H1 (cell line): ENCODE measurements at regions not wholly inside any gene's neighbourhood (a gene's known extent, or its start where the extent isn't known, plus 50 kb on each side); places are given as distances from the start of the nearest gene placed in this dataset.
A peak's percentile ranks its signal among the peaks of the same experiment; 100 is the strongest.

Experiments
- CTCF ChIA-PET: fragments of 300-600 bp; sonication (Branson Sonifier 250); formaldehyde crosslinking; loops from one replicate; lab custom pipeline; 2021; ENCODE audit not compliant: partially characterized antibody; lab: Charles Lee
- POLR2A ChIA-PET: fragments of 300-600 bp; sonication (Branson Sonifier 250); formaldehyde crosslinking; loops from one replicate; lab custom pipeline; 2021; ENCODE audit warnings: inconsistent platforms; ENCODE audit not compliant: partially characterized antibody; lab: Charles Lee
- DNase-seq, 2 experiments: peaks; one replicate each; pipeline versions ENCODE4 v3.0.0 to v3.0.0-alpha.2; 2010 to 2022; ENCODE audit warnings: low spot score in 2 of 2, low read depth in 1 of 2, mixed read lengths in 1 of 2
- FAIRE-seq: peaks from 2 replicates; lab custom pipeline; 2011; peaks lifted over from hg19 to GRCh38; lab: Jason Lieb, UNC
- H2AFZ ChIP-seq: 2 replicates; pipeline ENCODE4 v1.8.1; 2012; ENCODE audit warnings: low read length, inconsistent platforms
- H2AK5ac ChIP-seq: 2 replicates; pipeline ENCODE4 v1.6.1; 2013; ENCODE audit warnings: low read depth, low read length
- H2BK120ac ChIP-seq: replicated peaks from 2 replicates; pipeline ENCODE3; 2013; ENCODE audit warnings: low read depth, low read length, inconsistent platforms
- H2BK12ac ChIP-seq: 2 replicates; pipeline ENCODE4 v1.6.1; 2013; ENCODE audit warnings: low read depth, low read length
- H2BK15ac ChIP-seq: 2 replicates; pipeline ENCODE4 v1.6.1; 2013; ENCODE audit warnings: low read length
- H2BK20ac ChIP-seq: 2 replicates; pipeline ENCODE4 v1.6.1; 2013; ENCODE audit warnings: low read length
- H2BK5ac ChIP-seq: 2 replicates; pipeline ENCODE4 v1.6.1; 2013; ENCODE audit warnings: low read depth, low read length
- H3K14ac ChIP-seq: 2 replicates; pipeline ENCODE4 v1.6.1; 2013; ENCODE audit warnings: inconsistent platforms; ENCODE audit not compliant: insufficient read length
- H3K18ac ChIP-seq: 2 replicates; pipeline ENCODE4 v1.6.1; 2013; ENCODE audit warnings: low read length; ENCODE audit errors: extremely low read depth
- H3K23ac ChIP-seq: 2 replicates; pipeline ENCODE4 v1.6.1; 2013; ENCODE audit warnings: inconsistent platforms; ENCODE audit not compliant: insufficient read length
- H3K23me2 ChIP-seq: 2 replicates; pipeline ENCODE4 v1.6.1; 2013; ENCODE audit warnings: low read depth, low read length
- H3K27ac ChIP-seq: 2 replicates; pipeline ENCODE4 v1.6.1; 2011; ENCODE audit warnings: low read depth, low read length, inconsistent platforms
- H3K27me3 ChIP-seq, 4 experiments: replicated peaks in 1 of 4; 1 replicate in 1 of 4; 2 replicates in 3 of 4; pipeline versions ENCODE4 v1.6.1 to v1.8.1; 2011 to 2013; ENCODE audit warnings: low read length in 3 of 4, mild to moderate bottlenecking in 3 of 4, inconsistent platforms in 2 of 4, mixed read lengths in 2 of 4, moderate library complexity in 1 of 4; ENCODE audit not compliant: control insufficient read depth in 3 of 4, insufficient read depth in 3 of 4; ENCODE audit errors: extremely low read depth in 1 of 4
- H3K36me3 ChIP-seq, 4 experiments: 2 replicates each; pipeline versions ENCODE4 v1.6.1 to v1.8.1; 2011 to 2013; ENCODE audit warnings: mild to moderate bottlenecking in 4 of 4, low read length in 3 of 4, moderate library complexity in 2 of 4, control low read depth in 1 of 4, inconsistent platforms in 1 of 4; ENCODE audit not compliant: insufficient read depth in 4 of 4, control insufficient read depth in 2 of 4
- H3K4ac ChIP-seq: replicated peaks from 2 replicates; pipeline ENCODE3; 2013; ENCODE audit warnings: low read length, low read depth, mixed read lengths, inconsistent platforms; ENCODE audit not compliant: insufficient read length
- H3K4me1 ChIP-seq, 4 experiments: replicated peaks in 1 of 4; 1 replicate in 1 of 4; 2 replicates in 3 of 4; pipeline versions ENCODE4 v1.6.1 to v1.8.1; 2011 to 2013; ENCODE audit warnings: low read length in 3 of 4, inconsistent platforms in 2 of 4, mixed read lengths in 1 of 4; ENCODE audit not compliant: insufficient read depth in 4 of 4, control insufficient read depth in 3 of 4
- H3K4me2 ChIP-seq, 2 experiments: 2 replicates each; pipeline versions ENCODE4 v1.6.1 to v1.8.1; 2011 to 2013; ENCODE audit warnings: low read depth in 2 of 2, low read length in 2 of 2, control low read depth in 1 of 2, inconsistent platforms in 1 of 2, mild to moderate bottlenecking in 1 of 2; ENCODE audit not compliant: insufficient read depth in 1 of 2
- H3K4me3 ChIP-seq, 4 experiments: fragments of 200-600, 300-600 bp in 1 of 4; sonication (generic), shearing (Covaris generic), sonication (Bioruptor Twin) in 1 of 4; 2 replicates each; pipeline versions ENCODE4 v1.5.1 to v1.8.1; 2011 to 2016; ENCODE audit warnings: low read length in 4 of 4, low read depth in 3 of 4, control low read depth in 2 of 4, inconsistent platforms in 2 of 4, mild to moderate bottlenecking in 2 of 4, mixed read lengths in 1 of 4, moderate library complexity in 1 of 4; ENCODE audit not compliant: insufficient read depth in 2 of 4; ENCODE audit errors: extremely low read depth in 1 of 4
- H3K56ac ChIP-seq: replicated peaks from 2 replicates; pipeline ENCODE3; 2013; ENCODE audit warnings: low read depth, mild to moderate bottlenecking, mixed read lengths, low read length, inconsistent platforms; ENCODE audit not compliant: insufficient read length
- H3K79me1 ChIP-seq: 2 replicates; pipeline ENCODE4 v1.6.1; 2013; ENCODE audit warnings: low read depth, low read length, control low read depth
- H3K79me2 ChIP-seq, 2 experiments: 2 replicates each; pipeline versions ENCODE4 v1.6.1 to v1.8.1; 2012 to 2013; ENCODE audit warnings: low read length in 2 of 2, mild to moderate bottlenecking in 2 of 2, inconsistent platforms in 1 of 2; ENCODE audit not compliant: insufficient read depth in 2 of 2, control insufficient read depth in 1 of 2
- H3K9ac ChIP-seq, 4 experiments: replicated peaks in 1 of 4; 1 replicate in 1 of 4; 2 replicates in 3 of 4; pipeline versions ENCODE4 v1.6.1 to v1.8.1; 2011 to 2013; ENCODE audit warnings: low read depth in 3 of 4, low read length in 3 of 4, control low read depth in 2 of 4, mild to moderate bottlenecking in 2 of 4, moderate library complexity in 2 of 4, inconsistent platforms in 1 of 4; ENCODE audit errors: extremely low read depth in 1 of 4
- H3K9me3 ChIP-seq, 2 experiments: 2 replicates each; pipeline versions ENCODE4 v1.6.1 to v1.8.1; 2012 to 2013; ENCODE audit warnings: mild to moderate bottlenecking in 2 of 2, moderate library complexity in 2 of 2, control low read depth in 1 of 2, inconsistent platforms in 1 of 2, low read depth in 1 of 2, low read length in 1 of 2, mixed read lengths in 1 of 2; ENCODE audit not compliant: insufficient read depth in 2 of 2
- H4K20me1 ChIP-seq, 2 experiments: replicated peaks in 1 of 2; 2 replicates each; pipeline versions ENCODE3 to v1.8.1; 2011 to 2013; ENCODE audit warnings: inconsistent platforms in 2 of 2, low read length in 2 of 2, mild to moderate bottlenecking in 1 of 2; ENCODE audit not compliant: insufficient read depth in 2 of 2, control insufficient read depth in 1 of 2
- H4K5ac ChIP-seq: 2 replicates; pipeline ENCODE4 v1.6.1; 2013; ENCODE audit warnings: low read length, low read depth, mixed read lengths, inconsistent platforms; ENCODE audit not compliant: insufficient read length
- H4K8ac ChIP-seq: 2 replicates; pipeline ENCODE4 v1.8.0; 2013; ENCODE audit warnings: mild to moderate bottlenecking, moderate library complexity, low read length, inconsistent platforms; ENCODE audit not compliant: insufficient read depth; ENCODE audit errors: extremely low read depth
- H4K91ac ChIP-seq: replicated peaks from 2 replicates; pipeline ENCODE3; 2013; ENCODE audit warnings: low read length, mixed read lengths, inconsistent platforms; ENCODE audit not compliant: insufficient read length
- CBX5 ChIP-seq: fragments of 300-800, 300-1000 bp; sonication (generic); IDR thresholded peaks from 2 replicates; pipeline ENCODE4 v1.7.1; 2016; ENCODE audit warnings: antibody characterized with exemption, low read length, low read depth
- HDAC6 ChIP-seq: IDR thresholded peaks from one replicate; pipeline ENCODE4 v1.7.1; 2012; ENCODE audit warnings: low read depth, mild to moderate bottlenecking, inconsistent platforms, low read length, moderate library complexity
- RBBP5 ChIP-seq: IDR thresholded peaks from 2 replicates; pipeline ENCODE4 v1.7.1; 2012; ENCODE audit warnings: low read depth, mild to moderate bottlenecking, inconsistent platforms, low read length, moderate library complexity, borderline replicate concordance
- WGBS, 2 experiments: shearing (Covaris generic) in 1 of 2; methylation state at CpG; one replicate each; pipeline versions ENCODE4 v1.1.6 to v1.1.7; 2013 to 2015; ENCODE audit warnings: low lambda C conversion rate in 2 of 2, mixed read lengths in 2 of 2, inconsistent platforms in 1 of 2, low coverage in 1 of 2, missing lambda C conversion rate in 1 of 2; ENCODE audit not compliant: insufficient replicate concordance in 2 of 2, insufficient coverage in 1 of 2, insufficient read length in 1 of 2; ENCODE audit errors: extremely low coverage in 1 of 2, missing lambda C conversion rate in 1 of 2; 5-methylcytosine and 5-hydroxymethylcytosine counted together
- TF ChIP-seq, protein P1 (sequence below): IDR thresholded peaks from 2 replicates; pipeline ENCODE4 v1.6.1; 2012; ENCODE audit warnings: low read length, inconsistent platforms

GRCh38 chrX:39729981-39730661, 367.6 kb downstream of the BCOR start:
- FAIRE-seq (no peak), DNase-seq (peak in 1 of 2 experiments; percentile 51)
- Histone ChIP-seq H3K56ac (no peak overlapping the region), H3K79me2 (no peaks in the 10 kb centered on the region), H3K79me1 (no peaks in the 10 kb centered on the region), H3K27ac (no peak overlapping the region; the same call in 1 of the 2 replicates), H3K23me2 (peaks cover 2% of the 10 kb centered on the region; the same call in 1 of the 2 replicates), H3K9me3 (no peaks in the 10 kb centered on the region), H4K20me1 (no peaks in the 10 kb centered on the region), H4K8ac (peak overlapping the region; percentile 25; the same call in 1 of the 2 replicates), H2BK15ac (no peak overlapping the region), H2BK5ac (no peak overlapping the region), H2BK120ac (no peak overlapping the region), H3K4me2 (peak overlapping the region; percentile 3 to 33; a peak in 2 of 4 replicates), H3K36me3 (no peaks in the 10 kb centered on the region), H2AFZ (no peak overlapping the region), H3K18ac (peak overlapping the region; percentile 27; the same call in 1 of the 2 replicates), H3K4me3 (peak overlapping the region in 1 of 4 experiments; percentile 37; a peak in 1 of 8 replicates), H2BK12ac (0 out of 2 replicates have a peak overlapping the region, but pooled peaks have one; percentile 50), H3K14ac (no peak overlapping the region), H3K23ac (no peak overlapping the region), H2AK5ac (no peak overlapping the region), H2BK20ac (0 out of 2 replicates have a peak overlapping the region, but pooled peaks have one; percentile 72), H3K4me1 (peaks cover 0 to 12% (median 12%) of the 10 kb centered on the region in 4 experiments; a peak in 4 of 7 replicates), H3K9ac (no peak overlapping the region), H4K5ac (no peak overlapping the region), H4K91ac (peak overlapping the region; percentile 74), H3K27me3 (no peaks in the 10 kb centered on the region), H3K4ac (no peak overlapping the region)
- TF ChIP-seq HDAC6 (no peak), RBBP5 (no peak), CBX5 (no peak)
- TF ChIP-seq, protein P1, sequence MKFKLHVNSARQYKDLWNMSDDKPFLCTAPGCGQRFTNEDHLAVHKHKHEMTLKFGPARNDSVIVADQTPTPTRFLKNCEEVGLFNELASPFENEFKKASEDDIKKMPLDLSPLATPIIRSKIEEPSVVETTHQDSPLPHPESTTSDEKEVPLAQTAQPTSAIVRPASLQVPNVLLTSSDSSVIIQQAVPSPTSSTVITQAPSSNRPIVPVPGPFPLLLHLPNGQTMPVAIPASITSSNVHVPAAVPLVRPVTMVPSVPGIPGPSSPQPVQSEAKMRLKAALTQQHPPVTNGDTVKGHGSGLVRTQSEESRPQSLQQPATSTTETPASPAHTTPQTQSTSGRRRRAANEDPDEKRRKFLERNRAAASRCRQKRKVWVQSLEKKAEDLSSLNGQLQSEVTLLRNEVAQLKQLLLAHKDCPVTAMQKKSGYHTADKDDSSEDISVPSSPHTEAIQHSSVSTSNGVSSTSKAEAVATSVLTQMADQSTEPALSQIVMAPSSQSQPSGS, result no peak
- WGBS, 2 experiments, result 50% methylated on average over 7 of the region's 21 CpGs; no CpG with 5 or more reads in 1 of the 2 experiments
- ChIA-PET POLR2A (interaction anchor here (0.9 kb wide), 1 partner anchor 36 kb away, joined by 3 read pairs; no protein-coding TSS in a partner anchor), CTCF (interaction anchor here (0.7 to 2.3 kb wide), 3 partner anchors 78 to 253 kb away, joined by 3 to 11 read pairs (median 3); no protein-coding TSS in a partner anchor)
